CD4-positive, alpha-beta T cell (primary cell): ENCODE measurements at regions not wholly inside any gene's neighbourhood (a gene's known extent, or its start where the extent isn't known, plus 50 kb on each side); places are given as distances from the start of the nearest gene placed in this dataset.

Experiments used
- ATAC-seq: fragments of 200-7000 bp; cut with Tn5 transposase; one replicate; pipeline ENCODE4 v1.10.0; 2022; ENCODE audit warnings: mild to moderate bottlenecking; ENCODE audit not compliant: poor library complexity
- CTCF ChIA-PET: fragments of 350-600 bp; sonication (Branson Sonifier 250); formaldehyde crosslinking; loops from one replicate; lab custom pipeline; 2021; ENCODE audit warnings: antibody characterized with exemption, inconsistent platforms; lab: Charles Lee
- POLR2A ChIA-PET: fragments of 350-600 bp; sonication (Branson Sonifier 250); formaldehyde crosslinking; loops from one replicate; lab custom pipeline; 2021; ENCODE audit warnings: antibody characterized with exemption, inconsistent platforms; lab: Charles Lee
- DNase-seq, 14 experiments: peaks; one replicate each; pipeline ENCODE4 v3.0.0-alpha.2; 2013 to 2020; ENCODE audit warnings: mixed read lengths in 2 of 14
- H3K27ac ChIP-seq, 2 donors: one replicate each; pipeline versions ENCODE4 v1.5.1 to v1.7.0; 2013; ENCODE audit warnings: low read length in 2 of 2, low read depth in 1 of 2, mild to moderate bottlenecking in 1 of 2
- H3K27me3 ChIP-seq, 2 experiments: 1 replicate in 1 of 2; 2 replicates in 1 of 2; pipeline versions ENCODE4 v1.6.1 to v1.7.0; 2013; ENCODE audit warnings: low read length in 2 of 2, control low read depth in 1 of 2, mild to moderate bottlenecking in 1 of 2, moderate library complexity in 1 of 2; ENCODE audit not compliant: insufficient read depth in 2 of 2, control insufficient read depth in 1 of 2
- H3K36me3 ChIP-seq: one replicate; pipeline ENCODE4 v1.6.1; 2013; ENCODE audit warnings: low read length, control low read depth; ENCODE audit not compliant: insufficient read depth
- H3K4me1 ChIP-seq: one replicate; pipeline ENCODE4 v1.6.1; 2013; ENCODE audit warnings: low read length, control low read depth; ENCODE audit not compliant: insufficient read depth
- H3K4me3 ChIP-seq: one replicate; pipeline ENCODE4 v1.5.1; 2013; ENCODE audit warnings: mild to moderate bottlenecking, low read length, moderate library complexity
- H3K9me3 ChIP-seq, 2 experiments: 1 replicate in 1 of 2; 2 replicates in 1 of 2; pipeline versions ENCODE4 v1.6.1 to v1.7.0; 2013; ENCODE audit warnings: low read length in 2 of 2, mild to moderate bottlenecking in 2 of 2, control low read depth in 1 of 2, moderate library complexity in 1 of 2; ENCODE audit not compliant: control insufficient read depth in 1 of 2, insufficient read depth in 1 of 2
- H3K27ac Mint-ChIP-seq: one replicate; pipeline ENCODE4 v1.8.0; 2020; ENCODE audit warnings: mixed read lengths
- H3K27me3 Mint-ChIP-seq: one replicate; pipeline ENCODE4 v1.8.0; 2021; ENCODE audit warnings: mixed read lengths
- H3K36me3 Mint-ChIP-seq: one replicate; pipeline ENCODE4 v1.8.0; 2021; ENCODE audit warnings: low read depth, mixed read lengths
- H3K4me1 Mint-ChIP-seq: one replicate; pipeline ENCODE4 v1.8.0; 2021; ENCODE audit warnings: low read depth, mixed read lengths
- H3K4me3 Mint-ChIP-seq: one replicate; pipeline ENCODE4 v1.8.0; 2020; ENCODE audit warnings: mild to moderate bottlenecking, mixed read lengths
- H3K9me3 Mint-ChIP-seq: one replicate; pipeline ENCODE4 v1.8.0; 2020; ENCODE audit warnings: mixed read lengths
- intact Hi-C, 2 experiments: fragments of 100-400 bp; cut with DNase I in 1 of 2; cut with micrococcal nuclease in 1 of 2; formaldehyde crosslinking; loops; one replicate each; pipeline versions ENCODE4 v1.15.1 to v1.9.0; 2023 to 2025; cut with DNase I, micrococcal nuclease
- TF ChIP-seq, protein P1 (sequence below): fragments of 200-600 bp; IDR thresholded peaks from one replicate; pipeline ENCODE4 v1.8.0; 2022; ENCODE audit warnings: antibody characterized with exemption, mild to moderate bottlenecking

DNA sequence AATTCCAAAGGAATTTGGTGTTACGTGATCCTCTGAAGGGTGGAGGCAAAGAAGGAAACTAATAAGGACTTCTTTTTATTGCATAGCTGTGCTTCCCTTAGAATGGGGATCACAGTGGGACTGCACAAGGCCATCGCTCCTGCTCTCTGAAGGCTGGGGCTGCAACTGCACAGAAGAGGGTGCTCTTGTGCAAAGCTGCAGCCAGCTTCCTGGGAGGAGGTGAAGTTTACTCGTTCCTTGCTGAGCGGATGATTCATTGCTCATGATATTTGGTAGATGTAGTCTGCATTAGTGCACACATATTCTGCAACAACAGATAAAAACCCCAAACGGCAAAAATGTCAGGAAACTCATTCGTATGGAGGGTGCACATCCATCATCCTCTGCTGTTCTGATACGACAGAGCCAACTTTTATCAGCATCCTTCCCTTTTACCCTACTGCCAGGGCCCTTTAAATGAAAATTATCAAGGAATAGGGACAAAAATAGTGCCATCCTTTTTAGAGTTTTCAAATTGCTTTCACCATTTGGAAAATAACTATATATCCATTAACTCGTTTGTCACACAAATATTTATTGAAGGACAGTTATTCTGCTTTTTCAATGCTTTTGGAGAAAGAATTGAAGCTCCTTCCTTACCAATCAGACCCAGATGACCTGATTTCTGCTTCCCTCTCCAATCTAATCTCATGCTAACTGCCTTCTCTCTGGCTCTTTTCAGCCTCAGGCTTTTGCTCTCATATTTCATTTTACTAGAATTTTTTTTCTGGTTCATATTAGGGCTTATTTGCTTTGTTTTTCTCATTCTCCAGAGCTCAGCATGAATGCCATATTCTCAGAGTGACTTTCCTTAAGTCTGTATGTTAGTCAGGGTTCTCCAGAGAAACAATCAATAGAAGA is 263.6 kb downstream of the DUSP10 start:
- no peaks in the 10 kb centered on the region for H3K9me3 Mint-ChIP-seq
- Histone ChIP-seq H3K4me3 (no peak overlapping the region), H3K9me3 (no peaks in the 10 kb centered on the region), H3K27me3 (no peaks in the 10 kb centered on the region), H3K27ac (no peak overlapping the region), H3K36me3 (no peaks in the 10 kb centered on the region), H3K4me1 (peaks cover 4% of the 10 kb centered on the region)
- no peaks in the 10 kb centered on the region for H3K4me1 Mint-ChIP-seq
- H3K36me3 Mint-ChIP-seq, result no peaks in the 10 kb centered on the region
- H3K27me3 Mint-ChIP-seq, result peaks cover 5% of the 10 kb centered on the region
- ChIA-PET POLR2A (interaction anchor here (1.0 to 2.5 kb wide), 2 partner anchors 263 to 531 kb away, joined by 4 to 13 read pairs; partner anchors contain the start of gene DUSP10), CTCF (interaction anchor here (0.8 to 2.3 kb wide), 6 partner anchors 12 to 976 kb away, joined by 3 to 12 read pairs (median 3); partner anchors contain the start of gene DUSP10)
- ATAC-seq, result peak; percentile 79
- peak; percentile 16 to 71 (median 50) for DNase-seq
- H3K27ac Mint-ChIP-seq, result no peak overlapping the region
- intact Hi-C loops, result loop anchor here (1.0 to 5.0 kb wide), 5 partner anchors 269 to 977 kb away; no protein-coding TSS in a partner anchor
- TF ChIP-seq, protein P1, sequence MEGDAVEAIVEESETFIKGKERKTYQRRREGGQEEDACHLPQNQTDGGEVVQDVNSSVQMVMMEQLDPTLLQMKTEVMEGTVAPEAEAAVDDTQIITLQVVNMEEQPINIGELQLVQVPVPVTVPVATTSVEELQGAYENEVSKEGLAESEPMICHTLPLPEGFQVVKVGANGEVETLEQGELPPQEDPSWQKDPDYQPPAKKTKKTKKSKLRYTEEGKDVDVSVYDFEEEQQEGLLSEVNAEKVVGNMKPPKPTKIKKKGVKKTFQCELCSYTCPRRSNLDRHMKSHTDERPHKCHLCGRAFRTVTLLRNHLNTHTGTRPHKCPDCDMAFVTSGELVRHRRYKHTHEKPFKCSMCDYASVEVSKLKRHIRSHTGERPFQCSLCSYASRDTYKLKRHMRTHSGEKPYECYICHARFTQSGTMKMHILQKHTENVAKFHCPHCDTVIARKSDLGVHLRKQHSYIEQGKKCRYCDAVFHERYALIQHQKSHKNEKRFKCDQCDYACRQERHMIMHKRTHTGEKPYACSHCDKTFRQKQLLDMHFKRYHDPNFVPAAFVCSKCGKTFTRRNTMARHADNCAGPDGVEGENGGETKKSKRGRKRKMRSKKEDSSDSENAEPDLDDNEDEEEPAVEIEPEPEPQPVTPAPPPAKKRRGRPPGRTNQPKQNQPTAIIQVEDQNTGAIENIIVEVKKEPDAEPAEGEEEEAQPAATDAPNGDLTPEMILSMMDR, result peak; percentile 76
- H3K4me3 Mint-ChIP-seq, result no peak overlapping the region

DNA sequence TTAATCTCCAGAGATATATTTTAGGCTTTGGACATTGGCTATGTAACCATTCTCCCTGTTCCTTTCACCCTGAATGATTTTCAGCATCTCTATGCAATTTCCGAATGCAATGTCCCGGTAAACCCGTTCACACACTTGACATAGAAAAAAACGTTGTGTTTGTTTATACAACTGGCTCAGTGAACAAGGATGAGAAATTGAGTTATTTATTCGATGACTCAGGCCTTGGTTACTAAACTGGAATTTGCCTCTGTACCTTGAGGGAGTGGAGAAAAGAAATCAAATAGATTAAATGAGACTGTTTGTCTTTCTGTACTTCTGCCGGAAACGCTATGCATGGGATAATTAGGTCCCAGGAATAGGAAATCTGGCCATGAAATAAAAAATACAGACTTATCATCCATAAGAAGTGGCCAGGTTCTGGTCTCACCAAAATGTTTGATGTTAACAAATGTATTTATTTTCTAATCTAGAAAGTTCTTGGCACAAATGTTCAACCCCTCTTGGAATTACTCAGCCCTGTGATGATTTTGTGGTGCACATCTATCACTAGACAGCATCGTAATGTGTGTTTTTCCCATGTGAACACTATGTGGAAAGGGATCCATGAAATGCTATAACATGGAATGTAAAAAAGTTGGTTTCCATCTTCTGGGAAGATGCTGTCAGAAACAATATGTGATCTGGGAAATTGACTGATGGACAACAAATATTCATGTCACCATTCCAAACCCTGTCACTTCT is 253.9 kb downstream of the DUSP10 start:
- H3K4me1 ChIP-seq, result no peaks in the 10 kb centered on the region
- H3K9me3 ChIP-seq, result no peaks in the 10 kb centered on the region
- no peaks in the 10 kb centered on the region for H3K36me3 ChIP-seq
- TF ChIP-seq, protein P1, result no peak
- ATAC-seq (no peak), DNase-seq (no peak)
- Mint-ChIP-seq H3K36me3 (no peaks in the 10 kb centered on the region), H3K4me1 (no peaks in the 10 kb centered on the region), H3K27me3 (no peaks in the 10 kb centered on the region), H3K9me3 (no peaks in the 10 kb centered on the region), H3K27ac (no peak overlapping the region), H3K4me3 (no peak overlapping the region)
- intact Hi-C loops, result no loop called here
- CTCF ChIA-PET, result no interaction called here
- no peaks in the 10 kb centered on the region for H3K27me3 ChIP-seq
- H3K4me3 ChIP-seq, result no peak overlapping the region
- no peak overlapping the region for H3K27ac ChIP-seq
- POLR2A ChIA-PET, result no interaction called here

DNA sequence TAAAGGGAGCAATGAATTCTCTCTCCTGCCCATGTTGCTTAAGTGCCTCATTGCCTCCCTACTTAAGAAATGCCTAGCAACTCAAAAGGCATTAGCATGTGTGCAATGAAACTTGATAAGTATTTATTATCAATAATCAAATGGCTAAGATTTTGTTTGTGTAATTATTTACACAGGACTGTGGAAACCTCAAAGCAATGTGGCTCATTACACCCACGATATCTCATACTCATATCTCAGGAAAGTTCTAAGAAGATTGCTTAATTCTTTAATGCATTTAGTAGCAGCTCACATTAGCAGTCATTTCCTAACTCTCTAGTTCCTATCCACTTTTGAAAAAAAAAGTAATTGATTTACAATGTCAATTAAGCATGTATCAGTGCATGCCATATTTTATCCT is 253.3 kb downstream of the DUSP10 start:
- no peak overlapping the region for H3K27ac ChIP-seq
- no peak for DNase-seq
- CTCF ChIA-PET, result no interaction called here
- no peak overlapping the region for H3K4me3 ChIP-seq
- H3K36me3 ChIP-seq, result no peaks in the 10 kb centered on the region
- H3K4me3 Mint-ChIP-seq, result no peak overlapping the region
- H3K9me3 ChIP-seq, result no peaks in the 10 kb centered on the region
- no peaks in the 10 kb centered on the region for H3K4me1 Mint-ChIP-seq
- ATAC-seq, result no peak
- H3K27ac Mint-ChIP-seq, result no peak overlapping the region
- H3K27me3 ChIP-seq, result no peaks in the 10 kb centered on the region
- POLR2A ChIA-PET, result no interaction called here
- H3K9me3 Mint-ChIP-seq, result no peaks in the 10 kb centered on the region
- H3K27me3 Mint-ChIP-seq, result no peaks in the 10 kb centered on the region
- TF ChIP-seq, protein P1, result no peak
- intact Hi-C loops, result no loop called here
- no peaks in the 10 kb centered on the region for H3K4me1 ChIP-seq
- no peaks in the 10 kb centered on the region for H3K36me3 Mint-ChIP-seq
